Thoracic aorta (tissue), 2 donors: ENCODE measurements at regions not wholly inside any gene's neighbourhood (a gene's known extent, or its start where the extent isn't known, plus 50 kb on each side); places are given as distances from the start of the nearest gene placed in this dataset.

Source experiments
- ATAC-seq: fragments of 150-250 bp; one replicate; pipeline ENCODE4 v1.8.0; 2017; ENCODE audit warnings: low read depth; ENCODE audit not compliant: insufficient number of reproducible peaks, low FRiP score
- DNase-seq: peaks from one replicate; pipeline ENCODE4 v3.0.0-alpha.2; 2020; ENCODE audit warnings: low spot score
- H3K27ac ChIP-seq, 2 donors: fragments of 200-600 bp; sonication (generic); 1 replicate in 1 of 2; 2 replicates in 1 of 2; pipeline ENCODE4 v1.5.1; 2016; ENCODE audit warnings: mild to moderate bottlenecking in 2 of 2, moderate library complexity in 2 of 2
- H3K27me3 ChIP-seq: fragments of 200-600 bp; sonication (generic); replicated peaks from 2 replicates; pipeline ENCODE4 v1.6.0; 2016; ENCODE audit warnings: mild to moderate bottlenecking; ENCODE audit not compliant: insufficient read depth
- H3K36me3 ChIP-seq: fragments of 200-600 bp; sonication (generic); one replicate; pipeline ENCODE4 v1.5.1; 2016
- H3K4me1 ChIP-seq, 2 donors: fragments of 200-600 bp; sonication (generic); 1 replicate in 1 of 2; 2 replicates in 1 of 2; pipeline versions ENCODE4 v1.5.1 to v1.6.0; 2016; ENCODE audit warnings: low read depth in 2 of 2, mild to moderate bottlenecking in 1 of 2; ENCODE audit not compliant: control insufficient read depth in 1 of 2
- H3K4me3 ChIP-seq: fragments of 200-600 bp; sonication (generic); 2 replicates; pipeline ENCODE4 v1.5.1; 2016; ENCODE audit warnings: mild to moderate bottlenecking
- H3K9me3 ChIP-seq: fragments of 200-600 bp; sonication (generic); 2 replicates; pipeline ENCODE4 v1.5.1; 2016
- TF ChIP-seq, protein P1 (sequence below): fragments of 200-600 bp; sonication (generic); IDR thresholded peaks from one replicate; pipeline ENCODE4 v1.5.1; 2019; ENCODE audit warnings: antibody characterized with exemption

DNA sequence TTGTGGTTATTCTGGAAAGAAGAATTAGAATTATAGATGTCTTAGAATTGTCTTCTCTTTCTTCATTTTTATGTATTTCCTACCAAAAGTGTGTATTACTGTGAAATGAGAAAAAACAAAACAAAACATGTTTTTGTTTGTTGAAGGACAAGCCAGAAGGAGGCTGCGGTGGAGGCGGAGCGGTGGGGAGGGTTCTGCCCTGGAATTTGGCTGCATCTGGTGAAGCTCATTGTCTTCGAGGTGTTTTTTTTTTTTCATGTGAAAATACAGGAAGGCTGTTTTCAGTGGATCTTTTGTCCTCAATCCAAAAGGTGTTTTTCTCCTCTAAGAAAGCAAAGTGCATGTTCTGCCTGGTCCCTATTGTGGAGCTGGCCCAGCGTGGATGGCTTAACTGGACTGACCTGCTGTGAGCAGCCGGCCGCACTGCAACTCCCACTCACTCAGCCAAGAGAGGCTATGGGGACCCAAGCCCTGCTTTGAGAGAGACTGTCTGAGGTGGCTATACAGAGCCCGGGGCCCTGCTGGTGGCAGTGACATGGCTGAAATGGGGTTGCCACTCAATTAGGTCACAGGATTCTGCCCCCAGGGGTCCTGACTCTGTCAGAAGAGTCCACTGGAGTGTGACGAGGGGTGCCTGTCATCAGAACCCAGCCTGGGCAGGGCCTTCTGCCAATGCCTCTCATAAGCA lies 184.9 kb upstream of the MKI67 start:
- no peak overlapping the region for H3K27ac ChIP-seq
- TF ChIP-seq, protein P1, sequence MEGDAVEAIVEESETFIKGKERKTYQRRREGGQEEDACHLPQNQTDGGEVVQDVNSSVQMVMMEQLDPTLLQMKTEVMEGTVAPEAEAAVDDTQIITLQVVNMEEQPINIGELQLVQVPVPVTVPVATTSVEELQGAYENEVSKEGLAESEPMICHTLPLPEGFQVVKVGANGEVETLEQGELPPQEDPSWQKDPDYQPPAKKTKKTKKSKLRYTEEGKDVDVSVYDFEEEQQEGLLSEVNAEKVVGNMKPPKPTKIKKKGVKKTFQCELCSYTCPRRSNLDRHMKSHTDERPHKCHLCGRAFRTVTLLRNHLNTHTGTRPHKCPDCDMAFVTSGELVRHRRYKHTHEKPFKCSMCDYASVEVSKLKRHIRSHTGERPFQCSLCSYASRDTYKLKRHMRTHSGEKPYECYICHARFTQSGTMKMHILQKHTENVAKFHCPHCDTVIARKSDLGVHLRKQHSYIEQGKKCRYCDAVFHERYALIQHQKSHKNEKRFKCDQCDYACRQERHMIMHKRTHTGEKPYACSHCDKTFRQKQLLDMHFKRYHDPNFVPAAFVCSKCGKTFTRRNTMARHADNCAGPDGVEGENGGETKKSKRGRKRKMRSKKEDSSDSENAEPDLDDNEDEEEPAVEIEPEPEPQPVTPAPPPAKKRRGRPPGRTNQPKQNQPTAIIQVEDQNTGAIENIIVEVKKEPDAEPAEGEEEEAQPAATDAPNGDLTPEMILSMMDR, result no peak
- H3K4me3 ChIP-seq, result no peak overlapping the region
- no peaks in the 10 kb centered on the region for H3K36me3 ChIP-seq
- H3K27me3 ChIP-seq, result no peaks in the 10 kb centered on the region
- no peaks in the 10 kb centered on the region for H3K4me1 ChIP-seq
- no peak for ATAC-seq
- DNase-seq, result no peak
- no peaks in the 10 kb centered on the region for H3K9me3 ChIP-seq

DNA sequence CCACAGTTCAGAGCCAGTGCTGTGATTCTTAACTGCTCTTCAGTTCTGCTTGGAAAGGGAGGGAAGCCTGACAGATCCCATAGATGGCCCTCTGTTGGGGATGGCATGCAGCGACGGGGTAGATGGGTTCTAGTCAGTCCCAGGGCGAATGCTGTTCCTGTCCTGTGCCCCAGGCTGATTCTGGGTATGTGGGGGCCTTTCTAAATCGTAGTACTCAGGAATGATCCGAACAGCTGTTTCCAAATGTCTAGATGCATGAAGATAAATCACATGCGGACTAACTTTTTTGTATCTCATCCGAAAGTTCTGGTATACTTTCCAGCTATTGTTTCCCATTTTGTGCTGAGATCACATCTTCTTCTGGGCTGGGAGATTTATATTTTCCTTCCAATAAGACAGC lies 186.0 kb upstream of the MKI67 start:
- TF ChIP-seq, protein P1, result no peak
- H3K9me3 ChIP-seq, result no peaks in the 10 kb centered on the region
- ATAC-seq (no peak), DNase-seq (no peak)
- no peaks in the 10 kb centered on the region for H3K27me3 ChIP-seq
- H3K4me3 ChIP-seq, result no peak overlapping the region
- H3K27ac ChIP-seq, result no peak overlapping the region
- H3K4me1 ChIP-seq, result no peaks in the 10 kb centered on the region
- H3K36me3 ChIP-seq, result no peaks in the 10 kb centered on the region

DNA sequence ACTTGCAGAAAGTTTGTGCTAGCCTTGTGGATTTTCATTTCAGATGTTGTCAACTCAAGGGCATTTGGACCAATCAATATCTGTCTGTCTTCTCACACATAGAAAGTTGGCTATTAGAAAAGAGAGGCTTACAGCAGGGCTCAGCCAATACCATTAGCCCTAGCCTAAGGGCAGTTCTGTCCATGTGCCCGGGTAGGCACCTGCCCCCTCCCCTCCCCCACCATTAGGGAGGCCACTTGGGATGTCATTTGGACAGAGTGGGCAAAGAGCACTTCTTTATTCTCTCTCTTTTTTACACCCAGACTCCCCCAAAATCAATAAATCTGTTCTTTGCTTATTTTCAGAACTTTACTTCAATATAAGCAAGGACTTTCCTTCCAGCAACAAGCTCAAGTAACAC lies 188.5 kb upstream of the MKI67 start:
- H3K27ac ChIP-seq, result no peak overlapping the region
- no peaks in the 10 kb centered on the region for H3K4me1 ChIP-seq
- H3K27me3 ChIP-seq, result no peaks in the 10 kb centered on the region
- no peak for DNase-seq
- no peak for ATAC-seq
- H3K4me3 ChIP-seq, result no peak overlapping the region
- H3K36me3 ChIP-seq, result no peaks in the 10 kb centered on the region
- TF ChIP-seq, protein P1, result no peak
- no peaks in the 10 kb centered on the region for H3K9me3 ChIP-seq

DNA sequence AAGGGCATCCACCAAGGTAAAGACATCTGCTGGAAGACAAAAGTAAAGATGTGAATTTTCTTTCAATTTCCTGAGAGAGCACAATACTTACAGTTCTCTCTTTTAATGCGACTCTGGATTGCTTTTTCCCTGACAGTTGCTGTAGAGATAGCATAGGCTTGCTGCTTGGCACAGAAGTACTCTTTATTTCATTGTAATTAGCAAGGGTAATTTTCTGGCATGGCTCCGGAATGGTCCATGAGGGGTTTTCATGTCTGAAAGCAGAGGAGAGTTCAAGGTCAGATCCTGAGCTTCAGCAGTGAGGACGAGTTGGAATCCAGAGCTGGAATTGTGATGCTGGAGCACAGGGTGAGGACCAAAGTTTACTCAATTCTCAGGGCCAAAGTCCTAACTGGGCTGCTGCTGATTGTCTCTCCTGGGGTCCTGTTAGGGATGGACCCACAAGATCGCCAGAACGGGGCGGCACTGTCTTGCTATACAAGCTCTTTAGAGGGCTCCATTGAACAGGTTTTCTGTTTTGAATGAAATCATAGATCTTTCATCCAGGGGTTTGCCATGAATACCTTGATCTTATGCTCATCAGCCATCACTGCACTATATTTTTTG lies 190.0 kb upstream of the MKI67 start:
- TF ChIP-seq, protein P1, result no peak
- Histone ChIP-seq H3K4me3 (no peak overlapping the region), H3K9me3 (no peaks in the 10 kb centered on the region), H3K4me1 (no peaks in the 10 kb centered on the region), H3K27ac (no peak overlapping the region), H3K36me3 (no peaks in the 10 kb centered on the region), H3K27me3 (no peaks in the 10 kb centered on the region)
- ATAC-seq, result no peak
- DNase-seq, result no peak

DNA sequence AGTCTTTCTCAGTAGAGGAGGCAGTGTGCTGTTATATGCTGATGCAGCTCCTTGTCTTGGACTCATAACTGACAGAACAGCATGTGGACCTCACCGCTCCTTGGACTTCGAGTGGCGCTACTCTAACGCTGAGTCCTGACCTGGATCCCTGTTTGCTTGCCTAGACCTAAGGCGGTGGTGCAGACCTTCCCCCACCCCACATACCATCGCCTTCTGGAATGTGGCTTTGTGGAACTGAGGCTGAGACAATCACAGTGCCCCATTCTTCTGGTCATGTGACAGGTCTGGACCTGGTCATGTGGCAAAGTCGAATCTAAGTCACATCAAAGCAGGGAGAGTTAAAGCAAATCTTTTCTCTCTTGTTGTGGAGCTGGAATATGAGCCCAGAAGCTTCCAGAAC lies 190.7 kb upstream of the MKI67 start:
- H3K4me3 ChIP-seq, result no peak overlapping the region
- DNase-seq (no peak), ATAC-seq (no peak)
- H3K36me3 ChIP-seq, result no peaks in the 10 kb centered on the region
- TF ChIP-seq, protein P1, result no peak
- no peak overlapping the region for H3K27ac ChIP-seq
- no peaks in the 10 kb centered on the region for H3K4me1 ChIP-seq
- no peaks in the 10 kb centered on the region for H3K27me3 ChIP-seq
- H3K9me3 ChIP-seq, result no peaks in the 10 kb centered on the region
